ENCODE measurements at regions not wholly inside any gene's neighbourhood (a gene's known extent, or its start where the extent isn't known, plus 50 kb on each side); places are given as distances from the start of the nearest gene placed in this dataset.

- TF ChIP-seq POLR2A (IDR thresholded peaks at IDR 0.05; ENCODE audit: low read length) = no peak
- no peak for TF ChIP-seq JUNB (IDR thresholded peaks at IDR 0.05)
- TF ChIP-seq CTCF (IDR thresholded peaks at IDR 0.05) = no peak
- TF ChIP-seq CEBPB (IDR thresholded peaks at IDR 0.05) = no peak
- no peak for TF ChIP-seq SMC3 (IDR thresholded peaks at IDR 0.05)
- no peak for TF ChIP-seq HDAC2 (IDR thresholded peaks at IDR 0.05)
- no peak for TF ChIP-seq HMGXB4 (CRISPR knock-in tag; IDR thresholded peaks at IDR 0.05; ENCODE audit: borderline replicate concordance)
- no peak for TF ChIP-seq CHD4 (IDR thresholded peaks at IDR 0.05; ENCODE audit: borderline replicate concordance)
- TF ChIP-seq GATA3 (IDR thresholded peaks at IDR 0.05; ENCODE audit: borderline replicate concordance) = no peak
- no peak for TF ChIP-seq FOSL2 (IDR thresholded peaks at IDR 0.05)
- no peak for TF ChIP-seq FOSL2 (CRISPR knock-in tag; IDR thresholded peaks at IDR 0.05)
- TF ChIP-seq ZNF302 (CRISPR knock-in tag; IDR thresholded peaks at IDR 0.05) = no peak
- TF ChIP-seq EP300 (IDR thresholded peaks at IDR 0.05) = no peak
- TF ChIP-seq NFE2L2 (conservative IDR thresholded peaks at IDR 0.05; ENCODE audit: low read length) = no peak
- no peak for TF ChIP-seq ZSCAN20 (CRISPR knock-in tag; IDR thresholded peaks at IDR 0.05)
Measured at GRCh38 chr11:26040339-26040738, 291.6 kb upstream of the ANO3 start.

Data from A549 (cell line).